Activated CD8-positive, alpha-beta memory T cell treated with anti-CD3 and anti-CD28 coated beads, Interleukin-2, amount 50 U/mL, for 48 hours (primary cell): ENCODE measurements at regions not wholly inside any gene's neighbourhood (a gene's known extent, or its start where the extent isn't known, plus 50 kb on each side); places are given as distances from the start of the nearest gene placed in this dataset.

ENCODE experiments used
- DNase-seq: peaks from one replicate; pipeline ENCODE4 v3.0.0-alpha.2; 2020

DNA sequence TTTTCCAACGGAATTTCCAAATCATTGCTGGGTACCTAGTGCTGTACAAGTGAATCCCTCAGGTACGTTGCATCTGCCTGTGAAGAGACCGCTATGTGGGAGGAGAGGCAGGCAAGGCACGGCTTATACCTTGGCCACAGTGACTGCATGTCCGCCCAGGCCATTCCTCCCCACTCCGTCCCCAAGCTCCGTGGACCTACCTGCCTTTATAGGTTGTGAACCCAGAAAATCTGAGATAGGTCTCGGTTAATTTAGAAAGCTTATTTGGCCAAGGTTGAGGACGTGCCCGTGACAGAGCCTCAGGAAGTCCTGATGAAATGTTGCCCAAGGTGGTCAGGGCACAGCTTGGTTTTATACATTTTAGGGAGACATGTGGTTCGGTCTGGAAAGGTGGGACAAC lies 218.5 kb upstream of the TSHZ3 start:
- DNase-seq = no peak

DNA sequence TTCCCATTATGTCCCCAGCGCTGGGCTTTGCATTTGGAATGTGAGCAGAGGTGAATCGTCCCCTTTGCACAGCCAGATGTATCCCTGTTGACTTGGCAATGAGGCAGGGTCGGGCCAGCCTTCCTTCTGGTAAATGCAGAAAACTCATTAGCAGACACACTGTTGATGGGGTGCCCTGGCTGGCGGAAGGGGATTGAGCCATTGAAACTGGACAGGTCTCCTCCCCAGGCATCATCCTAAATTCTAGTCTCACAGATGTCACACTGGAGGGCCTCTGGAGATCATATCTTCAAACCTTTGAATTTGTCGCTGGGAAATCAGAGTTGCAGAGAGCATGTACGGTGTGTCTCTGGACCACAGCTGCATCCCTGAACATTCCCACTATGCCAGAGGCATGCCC lies 219.5 kb upstream of the TSHZ3 start:
- DNase-seq = no peak

DNA sequence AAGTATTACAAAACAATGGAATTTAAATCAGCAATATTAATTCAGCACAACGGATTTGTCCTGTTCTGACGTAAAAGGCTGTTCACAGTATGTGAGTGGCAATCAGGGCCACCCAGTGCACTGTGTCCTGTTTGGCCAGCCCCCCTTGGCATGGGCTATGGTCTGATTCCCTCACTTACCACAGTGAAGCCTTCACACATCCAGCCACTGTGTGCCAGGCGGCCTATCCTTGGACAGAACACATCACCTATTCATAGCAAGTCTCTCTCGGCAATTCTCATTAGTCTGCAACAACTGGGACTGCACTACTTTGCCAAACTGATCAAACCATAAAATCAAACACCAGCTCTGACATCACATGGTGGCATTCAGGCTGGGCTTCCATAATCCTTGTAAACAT lies 221.5 kb upstream of the TSHZ3 start:
- no peak for DNase-seq

DNA sequence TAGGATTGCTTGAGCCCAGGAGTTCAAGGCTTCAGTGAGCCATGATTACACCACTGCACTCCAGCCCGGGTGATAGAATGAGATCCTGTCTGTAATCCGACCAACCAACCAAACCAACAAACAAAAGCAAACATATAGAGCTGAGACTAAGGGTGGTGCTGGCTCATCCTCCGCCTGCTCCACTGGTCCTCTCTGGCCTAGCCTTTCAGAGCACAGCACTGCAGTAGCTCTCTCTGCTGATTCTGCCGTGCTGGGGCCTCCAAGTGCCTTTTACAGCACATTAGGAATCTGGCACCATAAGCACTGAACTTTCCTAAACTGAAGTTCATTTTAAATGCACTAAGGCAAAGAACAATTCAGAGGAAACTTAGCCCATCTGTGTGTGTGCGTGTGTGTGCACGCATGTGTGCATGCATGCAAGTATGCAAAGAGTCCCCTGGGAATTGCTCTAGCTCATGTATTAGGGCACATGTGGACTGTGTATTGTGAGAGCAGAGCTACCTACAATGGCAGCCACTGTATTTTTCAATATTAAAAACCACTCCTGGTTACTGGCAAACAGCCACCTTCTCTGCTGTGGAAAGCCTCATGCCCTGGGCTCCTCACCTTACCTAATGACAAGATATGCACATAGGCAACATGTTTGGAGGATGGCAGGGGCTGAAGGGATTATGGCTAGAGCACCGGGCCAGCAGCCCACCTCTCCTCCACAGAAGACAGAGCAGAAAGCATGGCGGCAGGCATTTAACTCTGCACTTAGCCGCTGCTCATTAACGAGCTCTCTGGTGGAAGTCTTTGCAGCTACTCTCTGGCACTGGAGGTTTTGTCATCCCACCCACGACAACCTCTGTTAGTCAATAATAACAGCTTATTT lies 223.1 kb upstream of the TSHZ3 start:
- DNase-seq = no peak

DNA sequence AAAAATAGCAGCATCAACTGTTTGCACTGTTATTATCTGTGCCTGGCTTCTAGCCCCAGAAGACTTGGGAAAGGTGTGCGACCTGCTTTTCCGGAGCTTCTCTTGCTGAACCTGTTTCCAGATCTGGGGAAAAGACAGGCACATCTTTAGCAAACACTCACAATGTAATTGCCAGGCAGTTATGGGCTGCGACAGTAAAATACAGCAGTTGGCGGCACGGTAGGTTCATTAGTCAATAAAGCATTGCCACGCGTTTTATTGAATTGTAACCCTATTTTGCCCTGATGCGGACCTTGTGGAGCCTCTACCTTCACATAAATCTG lies 223.7 kb upstream of the TSHZ3 start:
- DNase-seq = no peak

DNA sequence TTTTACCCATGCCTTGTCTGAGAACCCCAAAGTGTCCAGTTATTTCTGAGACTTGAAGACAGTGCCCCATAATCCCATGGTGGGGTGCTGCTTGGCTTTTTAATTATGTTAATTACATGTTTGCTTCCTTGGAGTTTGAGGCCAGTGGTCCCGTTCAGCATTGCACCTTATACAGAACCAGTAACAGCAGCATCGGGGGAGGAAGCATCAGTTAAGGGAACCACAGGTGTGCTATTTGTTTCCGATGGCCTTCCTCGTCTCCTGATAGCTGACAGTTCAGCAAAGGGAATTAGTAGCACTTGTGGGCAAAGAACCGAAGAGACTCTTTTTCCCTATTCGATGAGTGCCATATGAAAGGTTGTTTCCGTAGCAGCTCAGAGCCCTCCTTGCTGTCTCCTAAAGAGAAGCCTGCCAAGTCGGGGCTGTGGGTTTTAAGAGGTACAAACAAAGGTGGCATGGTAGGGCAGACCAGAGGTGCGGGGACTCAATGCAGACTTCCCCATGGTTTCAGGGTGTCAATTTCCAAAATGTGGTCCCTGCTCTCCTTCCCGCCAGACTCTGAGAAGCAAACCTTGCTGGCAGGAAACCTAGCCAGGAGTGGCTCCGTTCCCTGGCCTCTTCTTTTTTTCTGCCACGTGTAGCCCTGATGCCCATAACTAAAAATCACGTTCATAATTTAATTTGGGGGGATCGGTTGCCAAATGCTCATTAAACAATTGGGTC lies 225.2 kb upstream of the TSHZ3 start:
- DNase-seq = no peak

DNA sequence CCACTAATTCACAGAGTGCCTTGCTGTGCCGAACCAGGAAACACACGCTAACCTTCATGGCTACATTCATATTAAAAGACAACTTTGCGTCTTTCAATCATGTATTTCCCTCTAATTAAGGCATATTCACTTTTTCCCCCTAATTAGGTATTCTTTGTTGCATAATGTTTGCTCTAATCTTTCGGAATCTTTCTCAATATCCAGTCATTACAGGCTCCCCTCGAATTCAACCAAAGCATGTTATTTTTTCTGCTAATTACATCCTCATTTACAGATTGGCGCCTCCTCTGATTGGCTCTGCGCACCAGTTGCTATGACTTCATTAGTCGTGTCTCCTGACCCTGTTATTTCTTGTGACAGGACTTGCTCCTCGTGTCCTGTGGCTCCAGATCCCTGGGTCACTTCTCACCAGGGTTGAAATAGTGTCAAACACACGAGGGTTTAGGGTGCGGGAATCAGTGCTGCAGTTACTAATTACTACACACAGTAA lies 226.7 kb upstream of the TSHZ3 start:
- no peak for DNase-seq

DNA sequence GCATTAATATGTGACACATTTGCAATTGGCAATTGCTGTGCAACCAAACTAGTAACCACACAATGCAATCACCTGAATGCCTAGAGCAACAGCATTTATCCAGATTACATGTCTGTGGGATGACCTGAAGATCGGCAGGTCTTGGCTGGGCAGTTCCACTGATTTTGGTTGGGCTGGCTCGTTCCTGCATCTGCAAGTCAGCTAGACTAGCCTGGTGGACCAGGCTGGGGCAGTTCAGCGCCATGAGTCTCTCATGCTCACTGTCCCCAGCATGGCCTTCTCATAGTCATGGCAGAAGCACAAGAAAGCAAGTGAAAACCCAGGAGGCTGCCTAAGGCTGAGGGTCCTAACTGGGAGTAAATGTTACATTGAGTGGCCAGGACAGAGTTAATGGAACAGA lies 229.1 kb upstream of the TSHZ3 start:
- DNase-seq = no peak

DNA sequence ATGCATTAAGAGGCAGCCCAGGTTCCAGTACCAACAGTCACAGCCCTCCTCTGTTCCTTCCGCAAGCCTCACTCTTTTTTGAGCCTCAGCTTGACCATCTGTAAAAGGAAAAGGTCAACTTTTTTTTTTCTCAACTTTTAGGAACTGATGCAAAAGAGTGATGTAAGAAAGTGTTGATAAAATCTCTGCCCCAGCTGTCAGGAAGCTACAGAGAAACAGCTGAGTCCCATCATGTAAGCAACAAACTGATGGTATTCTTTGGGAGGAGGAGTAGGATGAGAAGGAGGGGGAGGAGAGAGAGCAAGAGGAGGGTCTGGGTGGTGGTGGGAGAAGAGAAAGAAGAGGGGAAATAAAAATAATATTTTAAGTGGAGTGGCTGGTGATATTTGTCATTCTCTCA lies 233.9 kb upstream of the TSHZ3 start:
- no peak for DNase-seq

DNA sequence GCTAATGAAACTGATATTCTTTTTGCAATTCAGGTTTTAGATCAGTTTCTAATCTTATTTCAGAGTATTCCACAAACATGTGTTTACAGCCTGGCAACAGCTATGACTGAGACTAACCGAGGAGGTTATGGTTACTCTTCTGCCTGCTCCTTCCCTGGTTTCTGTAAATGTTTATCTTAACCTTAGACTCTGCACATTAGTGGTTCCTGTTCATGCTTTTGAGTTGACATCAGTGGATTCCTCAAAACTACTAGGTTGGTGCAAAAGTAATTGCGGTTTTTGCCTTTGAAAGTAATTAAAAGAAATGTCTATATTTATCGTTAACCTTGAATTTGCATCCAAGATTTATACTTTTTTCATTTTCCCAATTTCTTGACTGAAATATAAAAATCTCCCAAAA lies 237.0 kb upstream of the TSHZ3 start:
- DNase-seq = no peak

DNA sequence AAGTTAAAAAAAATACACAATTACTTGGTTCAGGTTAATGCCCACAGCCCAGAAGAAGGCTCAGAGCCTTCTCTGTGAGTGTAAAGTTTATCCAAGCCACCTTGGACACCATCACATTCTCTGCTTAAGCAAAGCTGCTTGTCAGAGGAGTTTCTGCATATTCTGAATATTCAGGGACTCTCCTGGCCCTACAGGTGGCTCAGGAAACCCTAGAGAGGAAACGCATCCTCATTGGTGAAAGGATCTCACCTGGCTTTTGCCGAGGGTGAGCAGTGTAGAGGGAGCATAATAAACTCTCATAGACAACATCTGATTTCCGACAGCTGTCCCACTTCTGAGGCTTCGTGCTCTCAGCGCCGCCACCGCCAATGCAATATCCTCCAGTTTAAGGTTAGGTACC lies 239.9 kb upstream of the TSHZ3 start:
- no peak for DNase-seq

DNA sequence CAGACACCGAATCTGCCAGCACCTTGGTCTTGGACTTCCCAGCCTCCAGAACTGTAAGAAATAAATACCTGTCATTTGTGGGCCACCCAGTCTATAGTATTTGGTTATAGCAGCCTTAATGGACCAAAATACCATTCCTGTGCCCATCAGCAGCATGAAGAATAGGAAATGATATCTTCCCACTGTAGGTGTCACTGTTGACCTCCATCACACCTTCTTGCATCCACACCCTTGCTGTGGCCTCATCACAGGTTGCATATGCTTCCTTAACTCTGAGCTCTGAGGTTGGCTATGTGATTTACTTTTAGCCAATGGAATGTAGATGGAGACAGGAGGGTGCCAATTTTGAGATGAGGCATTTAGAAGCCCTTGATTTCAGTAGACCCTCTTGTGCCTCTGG lies 242.0 kb upstream of the TSHZ3 start:
- no peak for DNase-seq

DNA sequence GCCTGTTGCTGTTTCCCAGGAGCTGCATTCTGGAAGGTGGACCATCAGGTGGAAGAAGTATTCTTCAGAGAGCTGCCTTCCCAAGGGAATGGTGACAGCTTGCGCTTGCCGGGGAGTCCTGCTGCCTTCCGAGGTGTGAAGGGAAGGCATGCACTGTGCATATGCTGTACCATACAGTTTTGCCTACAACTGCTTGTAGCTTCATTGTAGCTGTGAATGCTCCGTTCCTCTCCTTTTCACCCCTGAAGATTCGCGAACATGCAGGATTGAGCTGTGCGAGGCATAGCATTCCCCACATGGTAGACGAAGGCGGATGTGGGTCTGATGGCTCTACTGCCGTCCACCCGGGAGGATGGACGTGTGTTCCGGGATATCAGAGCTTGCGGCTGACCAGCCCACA lies 243.2 kb upstream of the TSHZ3 start:
- no peak for DNase-seq

DNA sequence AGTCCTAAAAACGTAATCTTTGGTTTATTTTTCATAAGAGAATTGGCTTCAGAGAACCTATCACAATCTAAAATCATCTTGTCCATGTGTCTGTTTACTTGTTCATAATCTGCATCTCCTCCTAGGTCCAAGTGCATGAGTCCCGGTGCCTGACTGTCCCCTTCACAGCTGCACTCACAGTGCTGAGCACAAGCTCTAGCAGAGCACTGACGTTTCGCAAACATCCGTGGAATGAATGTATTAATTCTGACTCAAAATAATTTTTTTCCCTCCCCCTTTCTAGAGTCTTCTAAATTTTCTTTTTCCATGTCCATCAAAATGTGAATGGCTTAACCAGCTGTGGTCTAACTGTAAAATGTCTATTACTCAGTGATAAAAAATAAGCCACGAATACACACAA lies 245.5 kb upstream of the TSHZ3 start:
- no peak for DNase-seq

DNA sequence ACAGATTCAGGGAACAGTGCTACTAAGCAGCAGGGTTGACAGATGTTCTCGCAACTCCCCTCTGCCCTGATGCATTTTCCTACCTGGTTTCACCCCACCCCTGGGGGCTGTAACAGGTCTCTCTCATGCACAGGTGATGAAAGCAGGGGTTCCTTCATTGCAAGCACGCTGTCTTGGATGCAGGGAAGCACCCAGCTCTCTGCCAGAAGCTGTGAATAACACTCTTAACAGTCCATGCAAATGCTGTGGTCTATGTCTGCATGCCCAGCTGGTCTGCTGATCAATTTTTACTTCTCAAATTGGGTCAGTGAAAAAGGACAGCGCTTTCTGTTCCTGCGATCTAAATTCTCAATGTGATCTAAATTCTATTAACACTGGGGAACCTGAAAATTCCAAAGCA lies 246.3 kb upstream of the TSHZ3 start:
- no peak for DNase-seq

DNA sequence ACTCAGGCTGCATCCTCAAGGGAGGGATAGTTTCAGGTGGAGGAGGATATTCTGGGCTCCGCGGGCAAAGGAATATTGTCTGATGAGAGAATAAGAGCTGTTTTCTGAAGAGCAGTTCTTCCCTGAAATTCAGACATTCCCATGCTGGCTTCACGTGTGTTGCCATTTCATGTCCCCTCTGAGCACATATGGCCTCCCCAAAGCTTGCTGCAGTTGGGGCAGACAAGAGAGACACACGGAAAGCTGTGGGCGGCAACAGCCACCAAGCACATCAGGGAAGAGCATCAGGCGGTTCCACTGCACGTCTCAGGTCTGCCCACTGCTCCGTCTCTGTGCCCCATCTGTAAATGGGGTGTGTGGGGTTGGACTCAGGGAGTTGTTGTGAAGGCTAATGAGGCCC lies 247.5 kb upstream of the TSHZ3 start:
- no peak for DNase-seq

DNA sequence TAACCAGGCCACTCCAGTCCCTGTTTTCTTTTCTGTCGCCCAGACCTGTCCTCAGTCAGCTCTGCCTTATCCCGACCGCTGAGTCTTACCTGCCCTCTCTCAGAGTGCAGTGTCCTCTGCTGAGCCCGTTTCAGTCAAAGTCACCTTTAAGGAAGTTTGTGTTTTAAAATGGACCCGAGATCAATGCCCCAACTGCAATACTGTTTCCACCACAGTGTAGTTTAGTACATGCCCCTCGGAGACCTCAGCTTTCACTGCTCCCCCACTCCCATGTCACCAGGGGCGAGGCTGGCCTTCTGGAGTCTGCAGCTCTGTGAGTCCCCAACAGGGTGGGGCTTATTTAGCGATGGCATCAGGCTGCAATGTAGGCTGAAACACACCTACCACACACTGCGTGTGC lies 248.4 kb upstream of the TSHZ3 start:
- no peak for DNase-seq

DNA sequence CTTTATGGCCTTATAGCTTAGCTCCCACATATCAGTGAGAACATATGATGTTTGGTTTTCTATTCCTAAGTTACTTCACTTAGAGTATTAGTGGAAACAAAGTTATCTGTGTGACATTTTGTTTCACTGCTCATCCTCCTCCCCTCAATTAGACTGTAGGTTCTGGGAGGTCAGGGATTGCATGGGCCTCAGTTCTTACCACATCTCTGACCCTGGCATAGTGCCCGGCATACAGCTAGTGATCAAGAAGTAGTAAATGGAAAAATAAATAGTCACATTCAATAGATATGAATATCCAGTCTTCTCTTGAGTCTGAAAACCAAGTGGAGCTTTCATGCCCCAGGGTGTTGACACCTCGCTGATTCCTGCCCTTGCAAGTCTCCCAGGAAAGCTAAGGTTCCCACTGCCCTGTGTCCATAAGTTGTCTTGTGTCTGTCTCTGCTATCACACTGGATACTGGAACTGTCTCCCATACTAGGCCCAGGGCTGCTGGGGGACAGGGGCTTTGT lies 249.5 kb upstream of the TSHZ3 start:
- DNase-seq = no peak

DNA sequence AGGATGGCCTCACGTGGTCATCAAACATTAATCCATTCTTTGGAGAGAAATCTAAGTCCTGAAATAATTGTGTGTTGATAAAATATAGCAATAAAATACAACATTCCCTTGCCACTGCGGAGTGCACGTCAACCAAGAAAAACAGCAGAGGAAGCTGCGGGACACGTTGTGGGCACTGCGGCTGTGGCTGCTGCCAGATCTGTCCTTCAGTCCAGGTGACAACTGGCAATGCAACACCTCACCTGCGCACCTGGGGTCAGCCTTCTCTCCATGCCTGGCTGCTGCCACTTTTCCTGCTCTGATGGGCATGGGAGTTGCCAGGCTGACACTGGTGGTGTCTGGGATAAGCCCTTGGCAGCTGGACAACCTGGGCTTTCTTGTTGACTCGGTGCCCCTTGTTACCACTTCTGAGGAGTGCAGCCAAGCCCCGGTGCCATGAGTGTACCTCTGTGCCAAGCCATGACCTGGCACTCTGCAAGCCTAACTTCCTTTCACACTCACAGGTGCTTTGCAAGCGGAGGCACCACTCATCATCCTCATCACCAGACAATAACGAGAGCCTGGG lies 251.6 kb upstream of the TSHZ3 start:
- DNase-seq = no peak

DNA sequence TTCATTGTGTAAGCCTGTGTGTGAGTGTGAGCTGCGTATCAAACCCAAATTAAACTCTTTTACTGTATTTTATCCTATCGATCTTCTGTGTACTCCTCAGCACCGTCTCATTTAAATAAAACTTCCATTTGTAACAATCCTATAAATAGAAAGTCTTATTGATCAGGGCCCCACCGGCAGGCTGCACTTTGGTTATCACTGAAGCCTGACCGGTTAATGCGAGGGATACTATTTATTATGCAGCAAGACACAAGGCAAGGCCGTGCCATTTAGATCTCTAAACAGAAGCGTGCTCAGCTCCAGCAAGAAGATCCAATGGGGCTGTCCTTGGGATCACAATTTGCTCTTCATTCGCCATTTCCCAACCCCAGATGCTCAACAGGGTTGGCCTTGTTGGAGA lies 252.6 kb upstream of the TSHZ3 start:
- DNase-seq = no peak

DNA sequence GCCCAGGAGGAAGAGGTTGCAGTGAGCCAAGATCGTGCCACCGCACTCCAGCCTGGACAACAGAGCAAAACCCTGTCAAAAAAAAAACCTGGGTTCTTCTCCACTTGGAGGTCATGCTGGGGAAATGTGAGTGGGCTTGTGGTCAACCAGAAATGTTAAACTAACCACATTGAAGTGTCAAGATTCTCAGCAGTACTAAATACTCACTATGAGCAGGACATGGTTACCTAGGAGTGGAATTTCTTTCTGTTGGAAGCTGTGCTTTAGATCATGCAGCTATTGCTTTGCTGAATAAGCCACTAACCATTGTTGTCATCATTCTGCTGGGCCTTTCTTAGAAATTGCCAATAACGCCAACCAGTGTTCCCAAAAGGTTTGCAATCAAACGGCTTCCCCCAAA lies 253.3 kb upstream of the TSHZ3 start:
- DNase-seq = no peak

DNA sequence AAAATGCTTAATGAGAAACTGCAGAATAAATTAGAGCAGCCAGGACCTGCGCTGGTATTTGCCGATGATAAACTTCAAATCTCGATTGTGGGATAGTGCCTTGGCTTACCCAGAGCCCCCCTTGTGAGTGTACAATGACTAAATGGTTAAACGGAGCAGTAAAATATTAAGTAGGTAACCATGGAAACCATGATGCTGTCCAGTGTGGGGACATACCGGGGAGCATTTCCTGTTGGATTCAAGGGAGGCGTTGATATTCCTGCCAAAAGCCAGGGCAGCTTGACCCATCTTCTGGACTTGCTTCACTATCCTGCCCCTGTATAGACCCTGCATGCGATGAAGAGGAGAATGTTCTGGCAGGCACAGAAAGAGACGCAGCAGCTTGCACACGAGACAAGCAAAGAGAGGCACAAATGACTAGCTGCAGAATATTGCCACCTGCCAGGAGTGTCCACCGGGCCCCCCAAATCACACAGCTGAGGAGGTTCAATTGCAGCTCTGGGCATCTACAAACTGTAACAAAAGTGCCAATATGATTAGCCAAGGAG lies 255.3 kb upstream of the TSHZ3 start:
- DNase-seq = no peak

DNA sequence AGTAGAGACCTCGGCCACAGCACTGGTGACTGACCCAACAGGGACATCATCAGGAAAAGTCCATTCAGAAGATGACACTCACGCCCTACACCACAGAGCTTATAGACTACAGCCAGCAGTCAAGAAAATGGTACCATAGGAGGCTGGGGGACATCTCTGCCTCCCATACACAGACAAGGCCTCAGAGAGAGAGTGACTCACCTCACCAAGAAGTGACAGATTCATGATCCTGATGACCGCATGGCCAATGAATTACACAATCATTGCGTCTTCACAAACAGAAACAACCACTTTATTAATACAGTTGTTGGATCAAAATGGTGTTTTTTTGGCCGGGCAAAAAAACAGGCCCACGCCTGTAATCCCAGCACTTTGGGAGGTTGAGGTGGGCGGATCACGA lies 260.8 kb upstream of the TSHZ3 start:
- DNase-seq = no peak
